ENCODE measurements at regions not wholly inside any gene's neighbourhood (a gene's known extent, or its start where the extent isn't known, plus 50 kb on each side); places are given as distances from the start of the nearest gene placed in this dataset.
A peak's percentile ranks its signal among the peaks of the same experiment; 100 is the strongest.

DNA sequence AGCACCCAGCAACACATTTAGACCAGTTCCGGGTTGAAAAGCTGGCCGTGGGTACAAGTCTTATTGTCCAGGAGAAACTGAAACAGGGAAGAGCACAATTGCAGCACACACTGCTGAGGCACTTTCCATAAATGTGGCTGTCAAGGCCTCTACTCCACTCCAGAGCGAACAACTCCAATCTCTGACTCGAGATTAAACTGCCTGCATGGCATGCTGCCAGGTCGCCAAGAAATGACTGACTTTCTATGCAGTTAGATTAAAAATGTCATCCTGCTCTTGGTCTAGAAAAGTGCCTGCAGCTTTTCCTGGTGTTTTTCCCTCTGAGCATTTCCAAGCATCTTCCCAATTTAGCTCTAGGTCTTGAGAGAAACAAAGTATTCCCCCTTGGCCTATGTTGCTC is 260.6 kb upstream of the EMCN start:
- no peaks in the 10 kb centered on the region for H3K4me1 ChIP-seq (ENCODE audit: control insufficient read depth in 5 of 5, insufficient read depth in 5 of 5, low read length in 5 of 5)
- no peak overlapping the region for H3K4me3 ChIP-seq
- WGBS, 2 donors: 81 to 86% methylated on average over 5 of the region's 5 CpGs
- no peak overlapping the region for H3K9ac ChIP-seq (ENCODE audit: insufficient read depth in 1 of 2, low read length in 2 of 2)
- H3K27ac ChIP-seq (ENCODE audit: low read depth in 1 of 2, low read length in 1 of 2): no peak overlapping the region
- no peak for TF ChIP-seq CTCF (IDR thresholded peaks at IDR 0.05; ENCODE audit: control extremely low read depth, extremely low read depth)
- no peaks in the 10 kb centered on the region for H3K27me3 ChIP-seq (ENCODE audit: control insufficient read depth in 3 of 3, insufficient read depth in 3 of 3, low read length in 2 of 3)
- ATAC-seq (ENCODE audit: insufficient read depth, low FRiP score) (no peak), DNase-seq (peak in 1 of 3 donors; percentile 6)
- H3K9me3 ChIP-seq (ENCODE audit: control insufficient read depth in 4 of 4, insufficient read depth in 3 of 4, low read length in 3 of 4): peaks cover 0 to 13% (median 1%) of the 10 kb centered on the region in 4 donors
- H3K36me3 ChIP-seq (ENCODE audit: control insufficient read depth in 4 of 4, insufficient read depth in 4 of 4, low read length in 4 of 4): no peaks in the 10 kb centered on the region

DNA sequence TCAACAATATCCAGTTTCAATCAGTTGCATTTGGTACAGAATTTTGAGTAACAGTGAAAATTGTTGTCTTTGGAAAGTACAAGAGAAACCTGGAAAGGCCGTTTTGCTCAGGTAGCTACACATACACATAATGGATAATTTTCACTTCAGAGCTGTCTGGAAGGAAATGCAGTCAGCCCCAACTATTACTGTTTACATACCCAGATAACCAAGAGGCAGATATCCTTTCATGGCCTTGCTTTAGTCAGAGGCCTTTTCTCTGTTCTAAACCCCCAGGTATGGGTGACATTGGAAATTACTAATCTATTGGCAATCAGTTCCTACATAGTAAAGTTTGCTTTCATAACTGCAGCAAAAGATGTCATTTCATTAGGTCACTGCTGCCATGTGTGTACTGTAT is 244.9 kb upstream of the EMCN start:
- WGBS, 2 donors: 59 to 73% methylated on average over 1 of the region's 1 CpG

DNA sequence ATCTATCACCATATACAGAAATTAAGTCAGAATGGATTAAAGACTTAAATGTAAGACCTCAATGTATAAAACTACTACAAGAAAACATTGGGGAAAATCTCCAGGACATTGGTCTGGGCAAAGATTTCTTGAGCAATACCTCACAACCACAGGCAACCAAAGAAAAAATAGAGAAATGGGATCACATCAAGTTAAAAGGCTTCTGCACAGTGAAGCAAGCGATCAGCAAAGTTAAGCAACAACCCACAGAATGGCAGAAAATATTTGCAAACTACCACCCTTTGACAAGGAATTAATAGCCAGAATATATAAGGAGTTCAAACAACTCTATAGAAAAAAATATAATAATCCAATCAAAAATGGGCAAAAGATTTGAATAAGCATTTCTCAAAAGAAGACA is 236.9 kb upstream of the EMCN start:
- TF ChIP-seq CTCF (IDR thresholded peaks at IDR 0.05; ENCODE audit: control extremely low read depth, extremely low read depth): no peak
- H3K9ac ChIP-seq (ENCODE audit: insufficient read depth in 1 of 2, low read length in 2 of 2): no peak overlapping the region
- H3K27me3 ChIP-seq (ENCODE audit: control insufficient read depth in 3 of 3, insufficient read depth in 3 of 3, low read length in 2 of 3): no peaks in the 10 kb centered on the region
- WGBS, 2 donors: 38 to 68% methylated on average over 1 of the region's 1 CpG
- H3K4me1 ChIP-seq (ENCODE audit: control insufficient read depth in 5 of 5, insufficient read depth in 5 of 5, low read length in 5 of 5): no peaks in the 10 kb centered on the region
- H3K27ac ChIP-seq (ENCODE audit: low read depth in 1 of 2, low read length in 1 of 2): no peak overlapping the region
- no peaks in the 10 kb centered on the region for H3K36me3 ChIP-seq (ENCODE audit: control insufficient read depth in 4 of 4, insufficient read depth in 4 of 4, low read length in 4 of 4)
- peaks cover 0 to 16% (median 6%) of the 10 kb centered on the region in 4 donors for H3K9me3 ChIP-seq (ENCODE audit: control insufficient read depth in 4 of 4, insufficient read depth in 3 of 4, low read length in 3 of 4)
- DNase-seq (no peak), ATAC-seq (ENCODE audit: insufficient read depth, low FRiP score) (no peak)
- H3K4me3 ChIP-seq: no peak overlapping the region

More for the DNA sequence above, 244.9 kb upstream of the EMCN start:
- H3K27me3 ChIP-seq (ENCODE audit: control insufficient read depth in 3 of 3, insufficient read depth in 3 of 3, low read length in 2 of 3): no peaks in the 10 kb centered on the region
- H3K27ac ChIP-seq (ENCODE audit: low read depth in 1 of 2, low read length in 1 of 2): no peak overlapping the region
- no peak overlapping the region for H3K4me3 ChIP-seq
- peaks cover 0 to 7% (median 5%) of the 10 kb centered on the region in 4 donors for H3K9me3 ChIP-seq (ENCODE audit: control insufficient read depth in 4 of 4, insufficient read depth in 3 of 4, low read length in 3 of 4)
- TF ChIP-seq CTCF (IDR thresholded peaks at IDR 0.05; ENCODE audit: control extremely low read depth, extremely low read depth): no peak
- H3K9ac ChIP-seq (ENCODE audit: insufficient read depth in 1 of 2, low read length in 2 of 2): no peak overlapping the region
- DNase-seq (no peak), ATAC-seq (ENCODE audit: insufficient read depth, low FRiP score) (no peak)
- H3K36me3 ChIP-seq (ENCODE audit: control insufficient read depth in 4 of 4, insufficient read depth in 4 of 4, low read length in 4 of 4): no peaks in the 10 kb centered on the region
- no peaks in the 10 kb centered on the region for H3K4me1 ChIP-seq (ENCODE audit: control insufficient read depth in 5 of 5, insufficient read depth in 5 of 5, low read length in 5 of 5)

DNA sequence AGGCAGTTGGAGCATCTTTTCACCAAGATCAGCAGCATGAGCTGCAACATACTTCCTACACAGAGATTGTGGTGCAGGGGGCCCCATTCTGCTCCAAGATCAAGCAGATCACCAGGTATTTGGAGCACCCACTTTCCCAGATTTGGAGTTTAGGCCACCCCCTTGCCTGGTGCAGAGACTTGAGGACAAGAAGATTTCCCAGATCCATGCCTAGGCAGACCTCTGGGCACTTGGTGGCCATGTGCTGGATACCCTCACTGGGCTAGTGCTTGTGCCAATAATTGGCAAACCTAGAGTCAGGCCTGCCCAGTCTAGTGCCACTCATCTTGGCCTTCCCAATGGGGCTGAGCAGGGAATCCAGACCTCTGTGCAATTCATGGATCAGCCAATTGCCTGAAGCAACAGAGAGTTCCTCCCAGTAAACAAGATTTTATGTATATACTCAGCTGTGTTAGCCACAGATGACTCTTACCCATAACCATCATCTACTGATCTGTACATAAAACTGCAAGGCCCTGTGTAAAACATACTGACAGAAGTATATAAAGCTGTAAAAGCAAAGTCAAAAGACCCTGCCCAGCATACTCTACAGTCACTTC is 228.4 kb upstream of the EMCN start:
- no peaks in the 10 kb centered on the region for H3K9me3 ChIP-seq (ENCODE audit: control insufficient read depth in 4 of 4, insufficient read depth in 3 of 4, low read length in 3 of 4)
- H3K27ac ChIP-seq (ENCODE audit: low read depth in 1 of 2, low read length in 1 of 2): no peak overlapping the region
- H3K4me3 ChIP-seq: no peak overlapping the region
- H3K36me3 ChIP-seq (ENCODE audit: control insufficient read depth in 4 of 4, insufficient read depth in 4 of 4, low read length in 4 of 4): no peaks in the 10 kb centered on the region
- H3K27me3 ChIP-seq (ENCODE audit: control insufficient read depth in 3 of 3, insufficient read depth in 3 of 3, low read length in 2 of 3): no peaks in the 10 kb centered on the region
- ATAC-seq (ENCODE audit: insufficient read depth, low FRiP score): no peak
- TF ChIP-seq CTCF (IDR thresholded peaks at IDR 0.05; ENCODE audit: control extremely low read depth, extremely low read depth): no peak
- no peak for DNase-seq
- no peaks in the 10 kb centered on the region for H3K4me1 ChIP-seq (ENCODE audit: control insufficient read depth in 5 of 5, insufficient read depth in 5 of 5, low read length in 5 of 5)
- no peak overlapping the region for H3K9ac ChIP-seq (ENCODE audit: insufficient read depth in 1 of 2, low read length in 2 of 2)

Measured in lung (tissue), 11 donors.